22Rv1 (cell line): ENCODE measurements at regions not wholly inside any gene's neighbourhood (a gene's known extent, or its start where the extent isn't known, plus 50 kb on each side); places are given as distances from the start of the nearest gene placed in this dataset.

Experiments
- H3K27ac ChIP-seq: fragments of 450-650 bp; 2 replicates; pipeline ENCODE4 v1.5.1; 2017
- CTCF ChIP-seq: fragments of 450-650 bp; IDR thresholded peaks from 2 replicates; pipeline ENCODE4 v1.5.1; 2017; ENCODE audit warnings: mild to moderate bottlenecking
- ZFX ChIP-seq: fragments of 450-650 bp; IDR thresholded peaks from 2 replicates; pipeline ENCODE4 v1.6.1; 2017; ENCODE audit warnings: antibody characterized with exemption, borderline replicate concordance

- no peak overlapping the region for H3K27ac ChIP-seq
- TF ChIP-seq CTCF = no peak
- no peak for TF ChIP-seq ZFX
Measured at GRCh38 chr12:107490010-107490409, 195.6 kb upstream of the PWP1 start.

GRCh38 chr12:107491856-107492255 is 193.7 kb upstream of the PWP1 start:
- H3K27ac ChIP-seq = no peak overlapping the region
- TF ChIP-seq CTCF = no peak
- no peak for TF ChIP-seq ZFX

GRCh38 chr12:107492393-107493134 is 193.0 kb upstream of the PWP1 start:
- H3K27ac ChIP-seq = no peak overlapping the region

GRCh38 chr12:107493135-107493494 is 192.5 kb upstream of the PWP1 start:
- H3K27ac ChIP-seq = no peak overlapping the region
- no peak for TF ChIP-seq ZFX
- no peak for TF ChIP-seq CTCF

More at GRCh38 chr12:107492393-107493134, 193.0 kb upstream of the PWP1 start:
- TF ChIP-seq ZFX = no peak
- no peak for TF ChIP-seq CTCF

GRCh38 chr12:107493666-107494065 is 191.9 kb upstream of the PWP1 start:
- no peak overlapping the region for H3K27ac ChIP-seq
- no peak for TF ChIP-seq CTCF
- TF ChIP-seq ZFX = no peak

DNA sequence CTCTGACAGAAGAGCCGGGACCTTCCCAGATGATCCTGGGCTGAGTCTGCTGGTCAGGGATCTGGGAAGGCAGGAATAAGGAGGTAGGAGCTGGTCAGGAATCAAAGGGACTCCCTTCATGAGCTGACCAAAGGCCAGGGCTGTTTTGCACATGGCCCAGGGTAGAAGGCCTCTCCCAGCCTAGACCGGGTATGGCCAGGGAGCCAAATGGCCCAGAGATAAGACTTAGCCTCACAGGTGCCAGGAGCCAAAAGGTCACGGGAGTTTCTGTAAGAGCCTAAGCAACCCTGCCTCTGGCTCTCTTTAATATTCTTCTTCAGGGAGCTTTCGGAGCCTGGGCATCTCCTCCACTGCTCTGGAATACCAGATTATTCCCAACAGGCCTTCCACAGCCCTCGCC is 191.3 kb upstream of the PWP1 start:
- no peak overlapping the region for H3K27ac ChIP-seq
- TF ChIP-seq ZFX (no peak), CTCF (no peak)

GRCh38 chr12:107495604-107496003 is 190.0 kb upstream of the PWP1 start:
- H3K27ac ChIP-seq = no peak overlapping the region
- TF ChIP-seq ZFX (no peak), CTCF (no peak)
